Ishikawa (cell line): ENCODE measurements at regions not wholly inside any gene's neighbourhood (a gene's known extent, or its start where the extent isn't known, plus 50 kb on each side); places are given as distances from the start of the nearest gene placed in this dataset.

ENCODE experiments used
- CREB1 ChIP-seq: IDR thresholded peaks from 2 replicates; pipeline ENCODE4 v1.6.1; 2012; ENCODE audit warnings: low read depth
- EGR1 ChIP-seq: IDR thresholded peaks from 2 replicates; pipeline ENCODE4 v1.6.1; 2012
- EP300 ChIP-seq: IDR thresholded peaks from 2 replicates; pipeline ENCODE4 v1.6.1; 2012; ENCODE audit warnings: borderline replicate concordance
- NFIC ChIP-seq: IDR thresholded peaks from 2 replicates; pipeline ENCODE4 v1.6.1; 2012
- RAD21 ChIP-seq: IDR thresholded peaks from 2 replicates; pipeline ENCODE4 v1.6.1; 2012; ENCODE audit warnings: low read depth
- YY1 ChIP-seq: IDR thresholded peaks from 2 replicates; pipeline ENCODE4 v1.6.1; 2012; ENCODE audit warnings: low read depth
- ZBTB7A ChIP-seq: IDR thresholded peaks from 2 replicates; pipeline ENCODE4 v1.6.1; 2012; ENCODE audit warnings: low read depth
- TF ChIP-seq, protein P1 (sequence below): IDR thresholded peaks from 2 replicates; pipeline ENCODE4 v1.6.1; 2012; ENCODE audit warnings: low read depth, mild to moderate bottlenecking

GRCh38 chr11:27216270-27217149, 146.5 kb downstream of the CCDC34 start:
- no peak for TF ChIP-seq EGR1
- TF ChIP-seq, protein P1, sequence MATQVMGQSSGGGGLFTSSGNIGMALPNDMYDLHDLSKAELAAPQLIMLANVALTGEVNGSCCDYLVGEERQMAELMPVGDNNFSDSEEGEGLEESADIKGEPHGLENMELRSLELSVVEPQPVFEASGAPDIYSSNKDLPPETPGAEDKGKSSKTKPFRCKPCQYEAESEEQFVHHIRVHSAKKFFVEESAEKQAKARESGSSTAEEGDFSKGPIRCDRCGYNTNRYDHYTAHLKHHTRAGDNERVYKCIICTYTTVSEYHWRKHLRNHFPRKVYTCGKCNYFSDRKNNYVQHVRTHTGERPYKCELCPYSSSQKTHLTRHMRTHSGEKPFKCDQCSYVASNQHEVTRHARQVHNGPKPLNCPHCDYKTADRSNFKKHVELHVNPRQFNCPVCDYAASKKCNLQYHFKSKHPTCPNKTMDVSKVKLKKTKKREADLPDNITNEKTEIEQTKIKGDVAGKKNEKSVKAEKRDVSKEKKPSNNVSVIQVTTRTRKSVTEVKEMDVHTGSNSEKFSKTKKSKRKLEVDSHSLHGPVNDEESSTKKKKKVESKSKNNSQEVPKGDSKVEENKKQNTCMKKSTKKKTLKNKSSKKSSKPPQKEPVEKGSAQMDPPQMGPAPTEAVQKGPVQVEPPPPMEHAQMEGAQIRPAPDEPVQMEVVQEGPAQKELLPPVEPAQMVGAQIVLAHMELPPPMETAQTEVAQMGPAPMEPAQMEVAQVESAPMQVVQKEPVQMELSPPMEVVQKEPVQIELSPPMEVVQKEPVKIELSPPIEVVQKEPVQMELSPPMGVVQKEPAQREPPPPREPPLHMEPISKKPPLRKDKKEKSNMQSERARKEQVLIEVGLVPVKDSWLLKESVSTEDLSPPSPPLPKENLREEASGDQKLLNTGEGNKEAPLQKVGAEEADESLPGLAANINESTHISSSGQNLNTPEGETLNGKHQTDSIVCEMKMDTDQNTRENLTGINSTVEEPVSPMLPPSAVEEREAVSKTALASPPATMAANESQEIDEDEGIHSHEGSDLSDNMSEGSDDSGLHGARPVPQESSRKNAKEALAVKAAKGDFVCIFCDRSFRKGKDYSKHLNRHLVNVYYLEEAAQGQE: no peak
- TF ChIP-seq EP300: no peak
- TF ChIP-seq RAD21: no peak
- TF ChIP-seq NFIC: no peak
- no peak for TF ChIP-seq YY1
- TF ChIP-seq ZBTB7A: no peak
- TF ChIP-seq CREB1: no peak
